ENCODE measurements at regions not wholly inside any gene's neighbourhood (a gene's known extent, or its start where the extent isn't known, plus 50 kb on each side); places are given as distances from the start of the nearest gene placed in this dataset.
"Not testable (repeated sequence)": the region's sequence is repeated elsewhere in the genome, so short reads cannot be mapped to it uniquely, and the experiment has no call there.

GRCh38 chr5:124796495-124796894, 50.1 kb upstream of the ZNF608 start:
- no peak for DNase-seq

GRCh38 chr5:124797665-124798087, 51.2 kb upstream of the ZNF608 start:
- no peak for DNase-seq

GRCh38 chr5:124798890-124799289, 52.5 kb upstream of the ZNF608 start:
- no peak for DNase-seq

- DNase-seq = no peak
These were observed 55.1 kb upstream of the ZNF608 start for GRCh38 chr5:124801551-124801950.

DNA sequence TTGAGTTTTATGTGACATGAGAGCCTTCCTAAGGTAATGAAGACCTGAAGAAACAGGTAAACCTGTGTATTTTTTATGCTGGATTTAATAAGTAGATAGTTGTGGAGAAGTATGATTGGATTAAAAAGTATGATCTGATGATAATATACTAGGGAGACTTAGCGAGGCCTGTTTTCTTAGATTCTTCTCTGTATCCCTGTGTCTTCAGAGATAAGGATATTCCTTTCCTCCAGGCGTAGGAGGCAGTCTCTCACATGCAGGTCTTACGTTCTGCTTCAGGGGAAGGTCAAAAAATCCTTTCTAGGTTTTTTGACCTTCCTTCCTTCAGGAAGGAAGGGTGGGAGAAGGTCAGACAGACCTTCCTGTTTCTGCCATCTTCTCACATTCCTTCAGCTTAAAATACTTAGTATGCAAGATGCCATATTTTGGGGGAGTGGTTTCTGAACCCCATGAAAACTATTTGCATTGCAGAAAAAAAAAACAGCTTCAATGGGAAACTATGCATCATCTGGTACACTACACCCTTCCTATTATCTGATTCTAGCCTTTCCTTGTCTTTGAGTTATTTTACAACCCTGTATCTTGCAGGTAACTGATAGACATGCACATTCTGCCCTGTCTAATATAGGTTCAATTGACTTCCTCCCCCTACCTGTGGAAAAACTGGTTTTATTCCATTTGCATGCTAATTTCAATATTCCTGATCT, 57.3 kb upstream of the ZNF608 start:
- no peak for DNase-seq

DNA sequence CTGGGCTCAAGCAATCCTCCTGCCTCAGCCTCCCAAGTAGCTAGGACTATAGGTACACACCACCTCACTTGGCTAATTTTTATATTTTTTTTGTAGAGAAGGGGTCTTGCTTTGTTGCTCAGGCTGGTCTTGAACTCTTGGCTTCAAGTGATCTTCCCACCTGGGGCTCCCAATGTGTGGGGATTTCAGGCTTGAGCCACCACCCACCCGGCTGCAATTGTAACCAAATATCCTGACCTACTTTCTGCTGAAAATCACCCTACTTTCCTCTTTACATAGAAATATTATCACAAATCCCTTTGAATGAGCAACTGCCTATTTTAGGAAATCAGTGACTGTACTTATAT, 59.6 kb upstream of the ZNF608 start:
- DNase-seq = no peak

- no peak for DNase-seq
These were observed 60.1 kb upstream of the ZNF608 start for GRCh38 chr5:124806373-124807077.

DNA sequence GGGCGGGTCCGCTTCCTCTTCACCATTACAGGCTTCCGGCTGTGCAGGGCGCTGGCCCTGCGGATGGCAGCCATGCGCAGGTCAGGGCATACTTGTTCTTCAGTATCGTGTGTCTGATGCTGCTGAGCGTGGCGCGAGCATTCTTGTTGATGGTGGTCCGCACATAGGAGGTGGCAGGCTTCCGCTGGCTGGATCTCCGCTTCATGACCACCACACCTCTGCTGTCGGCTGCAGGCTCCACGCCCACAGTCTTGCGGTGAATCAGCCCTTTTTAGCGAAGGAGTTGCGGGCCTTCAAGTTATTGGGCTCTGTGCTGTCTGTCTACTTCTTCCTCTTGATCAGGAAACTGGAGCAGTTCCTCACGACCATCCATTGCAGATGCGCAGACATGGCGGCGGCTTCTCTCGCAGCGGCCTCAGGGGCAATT, 62.4 kb upstream of the ZNF608 start:
- no peak for DNase-seq

- DNase-seq = no peak
These were observed 64.1 kb upstream of the ZNF608 start for GRCh38 chr5:124810396-124811006.

- DNase-seq = no peak
These were observed 66.4 kb upstream of the ZNF608 start for GRCh38 chr5:124812771-124813358.

GRCh38 chr5:124816381-124816780, 69.9 kb upstream of the ZNF608 start:
- no peak for DNase-seq

GRCh38 chr5:124819201-124819600, 72.8 kb upstream of the ZNF608 start:
- DNase-seq = no peak

- no peak for DNase-seq
These were observed 76.2 kb upstream of the ZNF608 start for GRCh38 chr5:124822647-124823046.

DNA sequence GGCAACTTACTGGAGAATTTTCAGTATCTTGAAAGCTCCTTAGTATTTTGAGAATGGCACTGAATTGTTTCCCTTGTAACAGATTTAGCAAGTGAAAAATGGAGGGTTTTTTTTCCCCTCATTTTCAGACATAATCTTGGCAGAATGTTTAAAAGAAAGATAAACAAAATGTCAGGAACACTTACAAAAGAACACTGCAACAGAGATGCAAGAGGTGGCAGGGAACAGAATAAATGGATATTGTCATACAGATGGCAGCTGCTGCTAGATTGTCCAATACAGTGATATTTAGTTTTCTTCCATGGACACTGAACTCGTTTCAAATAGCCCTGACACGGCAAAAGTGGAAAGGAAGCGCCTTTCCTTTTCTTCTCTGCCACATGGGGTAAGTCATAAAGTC, 76.9 kb upstream of the ZNF608 start:
- no peak for DNase-seq

GRCh38 chr5:124824637-124825158, 78.3 kb upstream of the ZNF608 start:
- no peak for DNase-seq

- DNase-seq = no peak
These were observed 79.0 kb upstream of the ZNF608 start for GRCh38 chr5:124825250-124825982.

DNA sequence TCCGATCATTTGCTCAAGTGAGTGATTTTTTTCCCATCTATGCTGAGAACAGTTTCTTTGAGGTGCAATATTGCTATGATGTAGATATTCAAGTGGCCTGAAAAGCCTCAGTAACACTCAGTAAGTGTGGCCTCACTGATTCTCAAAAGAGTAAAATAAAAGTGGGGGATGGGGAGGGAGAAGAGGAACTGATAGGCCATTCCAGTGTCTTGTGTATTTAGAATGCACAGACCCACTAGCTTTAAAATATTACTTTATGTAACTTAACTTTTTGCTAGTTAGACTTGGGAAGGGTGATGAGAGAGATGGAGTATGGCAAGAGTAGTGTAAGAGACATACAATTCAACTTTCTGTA, 79.5 kb upstream of the ZNF608 start:
- no peak for DNase-seq

DNA sequence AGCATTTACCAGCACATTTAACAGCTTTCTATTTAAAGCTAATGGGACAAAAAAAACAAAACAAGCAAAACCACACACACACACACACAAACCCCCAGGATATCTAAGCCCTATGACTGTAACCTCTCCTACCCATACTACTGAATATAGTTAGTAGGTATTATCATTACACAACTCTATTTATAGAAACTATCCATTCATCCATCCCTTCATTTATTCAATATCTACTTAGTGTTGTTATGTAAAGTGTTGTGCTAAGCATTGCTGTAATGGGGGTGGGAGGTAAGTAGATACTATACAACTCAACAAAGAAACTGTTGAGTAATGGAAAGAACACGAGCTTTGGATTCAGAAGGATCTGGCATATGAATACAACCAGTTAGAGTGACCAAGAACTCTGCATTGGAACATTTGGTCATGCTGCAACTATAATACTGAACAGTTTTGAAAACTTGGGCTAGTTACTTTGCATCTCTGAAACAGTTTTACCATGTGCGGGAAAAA, 82.3 kb upstream of the ZNF608 start:
- no peak for DNase-seq

DNA sequence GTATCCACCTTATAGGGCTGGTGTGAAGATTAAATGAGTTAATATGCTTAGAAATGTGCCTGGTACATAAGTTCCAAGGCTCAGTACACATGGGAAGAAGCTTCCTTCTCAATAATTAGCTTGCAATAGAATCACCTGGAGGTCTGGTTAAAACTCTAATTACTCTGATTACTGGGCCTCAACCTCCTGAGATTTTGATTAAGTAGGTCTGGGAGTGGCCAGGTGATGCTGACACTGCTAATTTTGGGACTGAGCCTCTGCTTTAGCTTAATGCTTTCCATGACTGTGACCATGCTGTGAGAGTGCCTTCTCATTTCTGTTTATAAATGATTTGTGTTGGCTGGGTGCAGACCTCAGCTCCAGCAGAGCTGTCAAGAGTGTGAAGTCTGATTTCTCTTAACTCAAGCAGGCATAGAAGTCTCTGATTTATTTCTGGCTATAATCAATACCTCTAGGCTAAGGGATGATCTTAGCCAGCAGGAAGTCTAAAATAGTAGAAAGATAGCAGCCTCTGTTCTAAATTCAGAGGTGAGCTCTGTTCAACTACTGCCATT, 85.3 kb upstream of the ZNF608 start:
- no peak for DNase-seq

- DNase-seq = no peak
These were observed 86.1 kb upstream of the ZNF608 start for GRCh38 chr5:124832510-124832909.

GRCh38 chr5:124836314-124836713, 89.9 kb upstream of the ZNF608 start:
- not testable (repeated sequence) for DNase-seq

DNA sequence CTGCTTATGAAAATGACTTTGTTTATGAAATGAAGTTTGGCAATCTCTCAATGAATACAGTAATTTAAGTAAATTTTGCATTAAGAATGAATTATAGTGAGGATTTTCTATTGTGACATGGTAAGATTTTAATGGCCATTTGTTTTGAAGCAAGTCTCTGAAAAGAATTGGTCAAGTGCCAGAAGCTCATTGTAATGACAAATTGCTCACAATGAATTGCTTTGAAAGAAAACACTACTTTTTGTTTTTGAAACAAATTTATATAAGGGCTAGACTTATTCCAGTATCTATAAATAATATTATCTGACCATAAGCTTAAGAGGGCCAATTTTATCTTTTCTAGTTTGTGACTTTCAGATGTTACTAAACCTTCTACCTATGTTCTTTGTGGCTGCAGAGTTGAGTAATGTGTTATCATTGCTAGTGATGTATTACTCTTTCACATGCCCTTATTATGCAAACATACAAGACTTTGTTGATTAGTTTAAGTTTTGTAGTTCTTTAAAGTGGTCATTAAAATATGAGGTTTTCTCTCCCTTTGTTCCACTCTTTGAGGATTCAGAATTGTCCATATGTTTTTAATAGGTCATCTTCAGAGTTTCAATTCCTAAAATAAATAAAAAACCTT, 93.0 kb upstream of the ZNF608 start:
- no peak for DNase-seq

All from T-helper 2 cell (primary cell).